Lower leg skin (tissue), 3 donors: ENCODE measurements at regions not wholly inside any gene's neighbourhood (a gene's known extent, or its start where the extent isn't known, plus 50 kb on each side); places are given as distances from the start of the nearest gene placed in this dataset.

Source experiments
- POLR2A ChIP-seq, 2 donors: fragments of 450-650 bp; IDR thresholded peaks; one replicate each; pipeline ENCODE4 v1.6.1; 2016 to 2017; ENCODE audit warnings: antibody characterized with exemption in 2 of 2, mild to moderate bottlenecking in 1 of 2, moderate library complexity in 1 of 2
- TF ChIP-seq, protein P1 (sequence below), 3 donors: fragments of 450-650 bp; IDR thresholded peaks; one replicate each; pipeline ENCODE4 v1.5.1; 2016; ENCODE audit warnings: antibody characterized with exemption in 3 of 3, mild to moderate bottlenecking in 3 of 3, moderate library complexity in 2 of 3

- TF ChIP-seq, protein P1, sequence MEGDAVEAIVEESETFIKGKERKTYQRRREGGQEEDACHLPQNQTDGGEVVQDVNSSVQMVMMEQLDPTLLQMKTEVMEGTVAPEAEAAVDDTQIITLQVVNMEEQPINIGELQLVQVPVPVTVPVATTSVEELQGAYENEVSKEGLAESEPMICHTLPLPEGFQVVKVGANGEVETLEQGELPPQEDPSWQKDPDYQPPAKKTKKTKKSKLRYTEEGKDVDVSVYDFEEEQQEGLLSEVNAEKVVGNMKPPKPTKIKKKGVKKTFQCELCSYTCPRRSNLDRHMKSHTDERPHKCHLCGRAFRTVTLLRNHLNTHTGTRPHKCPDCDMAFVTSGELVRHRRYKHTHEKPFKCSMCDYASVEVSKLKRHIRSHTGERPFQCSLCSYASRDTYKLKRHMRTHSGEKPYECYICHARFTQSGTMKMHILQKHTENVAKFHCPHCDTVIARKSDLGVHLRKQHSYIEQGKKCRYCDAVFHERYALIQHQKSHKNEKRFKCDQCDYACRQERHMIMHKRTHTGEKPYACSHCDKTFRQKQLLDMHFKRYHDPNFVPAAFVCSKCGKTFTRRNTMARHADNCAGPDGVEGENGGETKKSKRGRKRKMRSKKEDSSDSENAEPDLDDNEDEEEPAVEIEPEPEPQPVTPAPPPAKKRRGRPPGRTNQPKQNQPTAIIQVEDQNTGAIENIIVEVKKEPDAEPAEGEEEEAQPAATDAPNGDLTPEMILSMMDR (IDR thresholded peaks at IDR 0.05), result no peak
- no peak for TF ChIP-seq POLR2A (IDR thresholded peaks at IDR 0.05)
Measured at GRCh38 chr3:189056646-189057335, 115.0 kb upstream of the TPRG1 start.
